ENCODE measurements at regions not wholly inside any gene's neighbourhood (a gene's known extent, or its start where the extent isn't known, plus 50 kb on each side); places are given as distances from the start of the nearest gene placed in this dataset.

GRCh38 chrX:115494161-115494560 is 66.8 kb upstream of the PLS3 start:
- DNase-seq: no peak

- DNase-seq: peak; percentile 69 to 81
These were observed 61.7 kb upstream of the PLS3 start for GRCh38 chrX:115499112-115499805.

DNA sequence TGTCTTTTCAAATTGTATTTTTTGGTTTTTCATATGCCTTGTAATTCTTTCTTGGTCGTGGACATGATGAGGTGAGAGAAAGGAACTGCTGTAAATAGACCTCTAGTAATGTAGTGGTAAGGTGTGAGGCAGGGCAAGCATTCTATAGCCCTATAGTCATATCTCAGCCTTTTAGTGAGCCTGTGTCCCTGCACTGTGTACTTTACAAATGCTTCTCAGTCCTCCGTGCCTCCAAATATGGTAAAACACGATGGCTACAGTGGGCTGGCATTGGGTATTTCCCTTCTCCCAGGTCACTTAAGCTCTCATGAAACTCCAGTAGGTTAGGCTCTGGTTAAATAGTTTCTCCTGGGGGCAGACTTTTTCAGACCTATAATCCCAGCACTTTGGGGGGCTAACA is 57.9 kb upstream of the PLS3 start:
- no peak for DNase-seq

- no peak for DNase-seq
These were observed 56.8 kb upstream of the PLS3 start for GRCh38 chrX:115504167-115504566.
